Adrenal gland (tissue), 5 donors: ENCODE measurements at regions not wholly inside any gene's neighbourhood (a gene's known extent, or its start where the extent isn't known, plus 50 kb on each side); places are given as distances from the start of the nearest gene placed in this dataset.

ENCODE experiments used
- CTCF ChIP-seq, 6 experiments: fragments of 450-650 bp in 4 of 6; fragments of 200-600 bp in 2 of 6; sonication (generic) in 1 of 6; IDR thresholded peaks; 1 replicate in 5 of 6; 2 replicates in 1 of 6; pipeline versions ENCODE4 v1.5.1 to v1.8.0; 2016 to 2021; ENCODE audit warnings: antibody characterized with exemption in 6 of 6, mild to moderate bottlenecking in 2 of 6, moderate library complexity in 1 of 6
- POLR2A ChIP-seq, 2 donors: fragments of 450-650 bp; IDR thresholded peaks; one replicate each; pipeline ENCODE4 v1.6.1; 2017; ENCODE audit warnings: antibody characterized with exemption in 2 of 2, mild to moderate bottlenecking in 2 of 2, moderate library complexity in 1 of 2
- donor health status: DM: no; HTN: no; CAD: no.

GRCh38 chr3:106078635-106079034 is 209.8 kb upstream of the CBLB start:
- TF ChIP-seq CTCF (IDR thresholded peaks at IDR 0.05) (no peak), POLR2A (IDR thresholded peaks at IDR 0.05) (no peak)
